Left ventricle myocardium superior (tissue), 1 donor: ENCODE measurements at regions not wholly inside any gene's neighbourhood (a gene's known extent, or its start where the extent isn't known, plus 50 kb on each side); places are given as distances from the start of the nearest gene placed in this dataset.

Experiments used
- ATAC-seq: fragments of 200-7000 bp; cut with Tn5 transposase; one replicate; pipeline ENCODE4 v1.9.1; 2020; ENCODE audit warnings: mild to moderate bottlenecking, moderate library complexity
- DNase-seq: peaks from one replicate; pipeline ENCODE4 v3.0.0-alpha.2; 2020
- intact Hi-C: fragments of 100-400 bp; cut with micrococcal nuclease; formaldehyde crosslinking; loops from one replicate; pipeline ENCODE4 v1.11.0; 2022
- donor health status: DM: no; HTN: yes; CAD: no; lungs with severe emphysema.

DNA sequence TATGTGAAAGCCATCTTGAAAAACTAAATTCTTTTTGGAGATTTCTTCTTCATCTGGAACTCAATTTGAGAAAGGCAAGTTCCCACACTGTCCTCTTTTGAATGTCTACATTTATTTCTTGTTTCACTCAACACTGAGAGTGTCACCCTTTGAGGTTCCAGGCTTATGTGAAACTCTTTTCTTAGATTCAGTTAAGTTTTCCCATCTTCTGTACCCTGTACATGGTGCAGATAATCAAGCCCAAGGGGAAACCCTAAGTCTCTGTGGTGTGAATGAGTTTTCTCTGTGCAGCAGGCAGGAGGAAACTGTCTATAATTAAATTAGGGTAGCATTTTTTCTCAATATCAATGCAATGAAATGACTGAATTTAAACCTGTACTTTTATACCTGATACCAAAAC is 72.3 kb upstream of the PRLR start:
- DNase-seq (no peak), ATAC-seq (no peak)
- intact Hi-C loops, result no loop called here

DNA sequence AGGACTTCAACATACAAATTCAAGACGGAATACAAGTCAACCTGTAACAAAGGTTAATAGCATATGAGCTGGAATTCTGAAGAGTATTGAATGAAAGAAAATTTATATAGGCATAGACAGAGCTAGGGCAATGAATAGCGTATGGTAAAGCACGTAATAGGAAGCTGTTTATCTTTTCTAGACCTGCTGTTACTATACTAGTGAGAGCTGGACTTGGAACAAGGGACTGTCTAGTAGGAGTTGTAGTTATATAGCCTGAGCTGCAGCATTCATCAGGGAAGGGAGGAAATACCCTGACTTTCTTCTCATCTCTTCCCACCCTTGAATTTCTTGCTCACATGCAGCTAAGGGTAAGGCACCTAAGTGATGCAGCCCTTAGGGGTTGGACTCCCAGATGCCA is 67.5 kb upstream of the PRLR start:
- intact Hi-C loops, result no loop called here
- ATAC-seq, result no peak
- no peak for DNase-seq

DNA sequence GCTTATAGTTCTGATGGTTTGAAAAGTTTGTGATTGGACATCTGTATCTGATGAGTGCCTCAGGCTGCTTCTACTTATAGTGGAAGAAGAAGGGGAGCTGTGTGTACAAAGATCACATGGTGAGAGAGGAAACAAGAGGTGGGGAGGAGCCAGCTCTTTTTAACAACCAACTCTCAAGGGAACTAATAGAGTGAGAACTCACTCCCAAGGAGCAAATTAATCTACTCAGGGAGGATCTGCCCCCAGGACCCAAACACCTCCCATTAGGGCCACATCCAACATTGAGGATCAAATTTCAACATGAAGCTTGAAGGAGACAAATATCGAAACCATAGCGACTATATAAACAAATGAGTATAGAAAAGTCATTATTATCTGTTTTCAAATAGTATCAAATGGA is 64.7 kb upstream of the PRLR start:
- intact Hi-C loops, result no loop called here
- ATAC-seq (no peak), DNase-seq (no peak)

DNA sequence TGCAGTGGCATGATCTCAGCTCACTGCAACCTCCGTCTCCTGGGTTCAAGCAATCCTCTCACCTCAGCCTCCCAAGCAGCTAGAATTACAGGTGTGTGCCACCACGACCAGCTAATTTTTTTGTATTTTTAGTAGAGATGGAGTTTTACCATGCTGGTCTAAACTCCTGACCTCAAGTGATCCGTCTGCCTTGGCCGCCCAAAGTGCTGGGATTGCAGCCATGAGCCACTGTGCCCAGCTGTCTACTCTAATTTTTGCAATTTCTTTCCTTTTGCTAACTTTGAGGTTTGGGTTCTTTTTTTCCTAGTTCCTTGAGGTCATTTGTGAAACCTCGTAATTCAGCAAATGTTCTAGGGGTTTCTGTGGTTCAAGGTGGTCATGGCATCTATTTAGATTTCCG is 63.7 kb upstream of the PRLR start:
- intact Hi-C loops, result no loop called here
- ATAC-seq (no peak), DNase-seq (no peak)

DNA sequence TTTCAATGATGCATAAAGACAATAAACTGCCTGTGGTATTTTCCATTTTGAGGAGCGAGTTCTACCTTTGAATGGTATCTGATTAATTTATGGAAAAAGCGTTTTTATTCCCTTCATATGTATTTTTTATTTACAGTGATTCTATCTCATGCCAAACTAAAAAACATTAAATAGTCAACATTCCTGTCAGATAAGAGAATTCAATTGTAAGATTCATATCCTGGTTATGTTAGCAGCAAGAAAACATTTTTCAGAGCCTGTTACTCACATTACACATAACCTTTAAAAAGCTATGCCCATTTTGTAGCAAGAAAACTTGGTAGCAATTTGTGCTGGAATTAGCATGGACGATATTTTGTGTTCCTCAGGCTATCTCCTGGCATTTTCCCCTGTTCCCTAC is 55.1 kb upstream of the PRLR start:
- ATAC-seq (no peak), DNase-seq (no peak)
- intact Hi-C loops, result no loop called here

DNA sequence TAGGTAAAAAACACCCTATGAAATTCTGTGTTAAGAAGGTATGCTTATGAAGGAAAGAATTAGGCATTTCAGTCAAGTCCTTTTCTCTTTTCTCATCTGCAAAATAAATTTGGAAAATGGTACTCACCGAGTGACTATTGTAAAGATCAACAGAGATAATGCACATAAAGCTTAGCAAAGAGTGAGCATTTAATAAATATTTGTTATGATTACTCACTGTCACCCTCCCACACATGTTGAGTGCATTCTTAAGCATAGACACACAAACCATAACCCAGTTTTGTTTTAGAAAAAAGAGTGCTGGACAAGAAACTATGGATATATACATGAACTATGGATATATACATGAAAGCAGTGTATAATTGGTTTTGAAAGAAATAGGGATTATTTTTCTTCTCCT is 54.7 kb upstream of the PRLR start:
- ATAC-seq, result no peak
- DNase-seq, result no peak
- intact Hi-C loops, result no loop called here

DNA sequence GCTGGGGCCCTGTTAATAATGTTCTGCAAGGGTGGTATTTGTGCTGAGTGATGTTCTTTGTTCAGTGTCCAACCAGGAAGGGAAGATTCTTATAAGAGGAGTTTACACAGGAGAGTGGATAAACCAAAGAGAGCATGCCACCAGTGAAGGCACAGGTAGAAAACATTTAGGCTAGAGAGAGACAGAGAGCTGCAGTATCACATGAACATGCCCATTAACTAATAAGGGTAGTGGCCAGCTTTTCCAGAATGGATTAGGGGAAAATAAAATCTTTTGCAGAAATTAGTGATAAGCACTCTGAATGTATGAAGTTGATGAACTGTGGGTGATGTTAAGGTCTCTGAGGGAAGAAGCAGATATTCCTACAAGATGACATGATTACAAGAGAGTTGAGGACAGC is 54.1 kb upstream of the PRLR start:
- no peak for DNase-seq
- intact Hi-C loops, result no loop called here
- ATAC-seq, result no peak

DNA sequence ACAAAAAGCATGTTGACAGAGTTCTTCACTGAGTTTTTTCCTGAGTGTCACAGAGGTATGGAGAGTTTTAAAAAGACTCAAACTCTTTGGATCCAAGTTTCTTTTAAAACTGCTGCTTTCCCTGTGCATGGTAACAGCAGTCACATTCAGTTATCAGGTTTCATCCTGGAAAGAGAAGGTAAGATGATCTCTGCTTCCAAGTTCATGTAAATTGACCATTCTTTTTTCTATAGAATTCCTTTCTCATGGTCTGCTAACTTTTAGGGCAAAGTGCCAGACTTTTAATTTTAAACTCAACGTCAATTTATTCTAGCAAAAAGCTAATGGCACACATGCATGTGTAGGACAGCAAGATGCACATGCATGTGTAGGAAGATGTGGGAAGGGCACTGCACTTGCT is 52.5 kb upstream of the PRLR start:
- ATAC-seq, result no peak
- intact Hi-C loops, result no loop called here
- DNase-seq, result no peak

DNA sequence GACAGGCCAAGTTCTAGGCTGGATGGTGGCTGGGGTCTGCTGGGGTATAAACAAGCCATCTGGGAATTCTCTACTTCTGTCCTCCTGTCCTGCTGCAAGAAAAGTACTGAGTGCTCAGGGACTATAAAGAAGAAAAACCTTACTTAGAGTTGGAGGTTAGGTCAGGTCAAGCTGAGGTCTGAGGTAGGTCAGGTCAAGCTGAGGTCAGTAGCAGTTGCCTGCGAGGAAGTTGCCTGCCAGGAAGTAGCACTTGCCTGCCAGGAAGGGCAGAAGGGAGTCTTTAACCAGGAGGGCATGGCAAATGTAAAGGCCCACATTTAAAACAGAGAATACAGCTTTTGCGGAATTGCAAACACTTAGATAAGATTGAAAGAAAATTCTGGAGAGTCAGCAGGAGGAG is 51.3 kb upstream of the PRLR start:
- DNase-seq, result no peak
- intact Hi-C loops, result no loop called here
- no peak for ATAC-seq
